Activated naive CD8-positive, alpha-beta T cell treated with anti-CD3 and anti-CD28 coated beads for 36 hours (primary cell): ENCODE measurements at regions not wholly inside any gene's neighbourhood (a gene's known extent, or its start where the extent isn't known, plus 50 kb on each side); places are given as distances from the start of the nearest gene placed in this dataset.
"Not testable (repeated sequence)": the region's sequence is repeated elsewhere in the genome, so short reads cannot be mapped to it uniquely, and the experiment has no call there.

Experiments used
- DNase-seq: peaks from one replicate; pipeline ENCODE4 v3.0.0; 2021
- H3K27ac Mint-ChIP-seq: one replicate; pipeline ENCODE4 v1.8.0; 2022; ENCODE audit warnings: mild to moderate bottlenecking, moderate library complexity, mixed read lengths
- H3K27me3 Mint-ChIP-seq: one replicate; pipeline ENCODE4 v1.8.0; 2022; ENCODE audit warnings: mild to moderate bottlenecking, mixed read lengths
- H3K36me3 Mint-ChIP-seq: one replicate; pipeline ENCODE4 v1.8.0; 2021; ENCODE audit warnings: mild to moderate bottlenecking, mixed read lengths
- H3K4me1 Mint-ChIP-seq: one replicate; pipeline ENCODE4 v1.8.0; 2021; ENCODE audit warnings: mixed read lengths
- H3K4me3 Mint-ChIP-seq: one replicate; pipeline ENCODE4 v1.8.0; 2022; ENCODE audit warnings: mild to moderate bottlenecking, moderate library complexity, mixed read lengths
- H3K9me3 Mint-ChIP-seq: one replicate; pipeline ENCODE4 v1.8.0; 2022; ENCODE audit warnings: mixed read lengths

GRCh38 chr7:54292171-54292925, 249.8 kb upstream of the VSTM2A start:
- Mint-ChIP-seq H3K27me3 (no peaks in the 10 kb centered on the region), H3K27ac (no peak overlapping the region), H3K36me3 (no peaks in the 10 kb centered on the region), H3K4me3 (no peak overlapping the region), H3K9me3 (peaks cover 9% of the 10 kb centered on the region), H3K4me1 (no peaks in the 10 kb centered on the region)
- DNase-seq: no peak

DNA sequence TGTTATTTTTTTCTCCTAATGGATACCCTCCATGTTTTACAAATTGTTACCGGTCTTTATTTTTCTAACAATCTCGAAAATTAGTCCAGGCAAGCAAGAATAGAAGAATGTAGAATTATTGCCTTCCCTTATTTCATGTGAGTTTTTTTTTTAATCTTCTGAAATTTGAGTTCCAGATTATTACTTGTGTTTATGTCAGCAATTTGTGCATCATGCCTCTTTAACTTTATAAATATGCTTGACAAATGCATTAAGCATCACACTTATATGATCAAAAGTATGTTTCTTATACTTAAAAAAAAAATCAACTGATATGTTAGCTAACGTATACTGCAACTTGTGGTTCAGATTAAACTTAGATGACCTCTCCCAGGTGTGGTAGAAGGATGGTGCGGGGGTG, 242.7 kb upstream of the VSTM2A start:
- H3K27ac Mint-ChIP-seq: no peak overlapping the region
- H3K27me3 Mint-ChIP-seq: no peaks in the 10 kb centered on the region
- H3K36me3 Mint-ChIP-seq: no peaks in the 10 kb centered on the region
- no peak for DNase-seq
- H3K4me1 Mint-ChIP-seq: no peaks in the 10 kb centered on the region
- H3K4me3 Mint-ChIP-seq: no peak overlapping the region
- H3K9me3 Mint-ChIP-seq: peaks cover 3% of the 10 kb centered on the region

GRCh38 chr7:54315955-54316354, 226.2 kb upstream of the VSTM2A start:
- not testable (repeated sequence) for H3K27ac Mint-ChIP-seq, H3K4me1 Mint-ChIP-seq, H3K4me3 Mint-ChIP-seq, DNase-seq, H3K27me3 Mint-ChIP-seq, H3K36me3 Mint-ChIP-seq, H3K9me3 Mint-ChIP-seq

DNA sequence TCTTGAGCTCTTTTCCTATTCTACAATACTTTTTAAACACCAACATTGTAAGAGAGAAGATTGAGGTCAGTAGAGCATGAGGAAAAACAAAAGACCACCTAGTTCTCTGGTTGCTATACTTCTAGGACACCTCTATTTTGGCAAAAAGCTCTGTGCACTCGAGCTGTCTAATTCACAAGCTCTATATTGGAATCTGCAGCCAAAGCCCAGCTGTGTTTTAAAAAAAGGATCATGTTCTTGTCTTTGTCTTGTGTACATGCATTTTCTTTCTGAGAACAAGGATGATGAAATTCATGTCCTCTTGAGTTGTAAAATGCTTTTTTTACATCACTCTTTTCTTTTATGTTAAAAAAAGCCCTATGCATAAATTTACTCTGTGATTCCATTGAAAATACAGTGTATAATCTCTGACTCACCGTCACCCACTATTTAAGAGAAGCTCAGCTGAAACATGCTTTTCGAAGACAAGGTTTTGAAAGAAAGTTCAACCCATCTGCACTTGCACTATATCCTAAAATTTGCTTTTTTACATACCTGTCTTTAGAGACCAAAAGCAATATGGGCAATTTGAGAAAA, 215.5 kb upstream of the VSTM2A start:
- Mint-ChIP-seq H3K9me3 (peaks cover 6% of the 10 kb centered on the region), H3K27ac (no peak overlapping the region), H3K27me3 (no peaks in the 10 kb centered on the region), H3K36me3 (no peaks in the 10 kb centered on the region), H3K4me1 (no peaks in the 10 kb centered on the region), H3K4me3 (no peak overlapping the region)
- no peak for DNase-seq

DNA sequence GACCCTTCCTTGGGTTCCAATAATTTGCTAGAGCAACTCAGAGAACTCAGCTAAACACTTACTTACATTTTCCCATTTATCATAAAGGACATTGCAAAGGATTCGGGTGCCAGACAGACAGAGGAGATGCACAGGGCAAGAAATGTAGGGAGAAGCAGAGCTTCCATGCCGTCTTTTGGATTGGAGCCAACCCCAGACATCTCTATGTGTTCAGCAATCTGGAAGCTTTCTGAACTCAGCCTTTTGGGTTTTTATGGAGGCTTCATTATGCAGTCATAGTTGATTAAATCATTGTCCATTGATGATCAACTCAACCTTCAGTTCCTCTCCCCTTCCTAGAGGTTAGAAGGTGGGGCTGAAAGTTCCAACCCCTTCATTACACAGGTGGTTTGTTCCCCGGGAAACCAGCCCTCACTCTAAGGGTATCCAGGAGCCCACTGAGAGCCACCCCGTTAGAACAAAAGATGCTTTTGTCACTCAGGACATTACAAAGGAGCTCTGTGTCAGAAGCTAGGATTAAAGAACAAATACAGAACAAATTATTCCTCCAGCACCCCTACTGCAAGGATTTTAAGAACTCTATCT, 211.9 kb upstream of the VSTM2A start:
- H3K36me3 Mint-ChIP-seq: no peaks in the 10 kb centered on the region
- H3K27ac Mint-ChIP-seq: no peak overlapping the region
- H3K4me3 Mint-ChIP-seq: no peak overlapping the region
- no peaks in the 10 kb centered on the region for H3K4me1 Mint-ChIP-seq
- no peak for DNase-seq
- peaks cover 4% of the 10 kb centered on the region for H3K9me3 Mint-ChIP-seq
- no peaks in the 10 kb centered on the region for H3K27me3 Mint-ChIP-seq

DNA sequence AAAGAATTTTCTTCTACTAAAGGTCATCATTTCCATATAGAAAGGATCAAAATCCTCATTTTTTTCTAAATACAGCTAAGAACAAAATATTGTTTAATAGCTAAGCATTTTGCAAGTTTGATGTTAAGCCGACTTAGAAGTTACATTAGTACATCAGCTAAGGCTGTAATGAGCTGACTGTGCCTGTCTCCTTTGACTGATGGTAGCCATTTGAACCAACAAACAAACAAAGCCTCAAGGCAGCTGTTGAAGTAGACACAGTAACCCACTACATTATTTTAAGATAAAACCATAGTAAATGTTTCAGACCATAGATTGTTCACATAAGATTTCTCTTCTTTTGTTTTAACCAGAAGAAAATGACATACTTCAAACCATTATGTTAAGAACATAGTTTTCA, 210.9 kb upstream of the VSTM2A start:
- Mint-ChIP-seq H3K36me3 (no peaks in the 10 kb centered on the region), H3K9me3 (peaks cover 4% of the 10 kb centered on the region)
- no peak for DNase-seq

GRCh38 chr7:54332301-54332700, 209.9 kb upstream of the VSTM2A start:
- no peaks in the 10 kb centered on the region for H3K36me3 Mint-ChIP-seq
- no peaks in the 10 kb centered on the region for H3K27me3 Mint-ChIP-seq
- H3K9me3 Mint-ChIP-seq: peaks cover 7% of the 10 kb centered on the region
- no peak for DNase-seq
- no peak overlapping the region for H3K27ac Mint-ChIP-seq
- H3K4me1 Mint-ChIP-seq: no peaks in the 10 kb centered on the region
- H3K4me3 Mint-ChIP-seq: no peak overlapping the region

More for the DNA sequence above, 210.9 kb upstream of the VSTM2A start:
- no peak overlapping the region for H3K27ac Mint-ChIP-seq
- no peak overlapping the region for H3K4me3 Mint-ChIP-seq
- no peaks in the 10 kb centered on the region for H3K27me3 Mint-ChIP-seq
- H3K4me1 Mint-ChIP-seq: no peaks in the 10 kb centered on the region

- no peaks in the 10 kb centered on the region for H3K36me3 Mint-ChIP-seq
- no peaks in the 10 kb centered on the region for H3K4me1 Mint-ChIP-seq
- no peak overlapping the region for H3K4me3 Mint-ChIP-seq
- peaks cover 7% of the 10 kb centered on the region for H3K9me3 Mint-ChIP-seq
- no peak overlapping the region for H3K27ac Mint-ChIP-seq
- no peaks in the 10 kb centered on the region for H3K27me3 Mint-ChIP-seq
- DNase-seq: no peak
These were observed 208.2 kb upstream of the VSTM2A start for GRCh38 chr7:54333952-54334351.

GRCh38 chr7:54336800-54337199, 205.4 kb upstream of the VSTM2A start:
- Mint-ChIP-seq H3K4me3 (no peak overlapping the region), H3K27me3 (no peaks in the 10 kb centered on the region), H3K36me3 (no peaks in the 10 kb centered on the region), H3K27ac (no peak overlapping the region), H3K9me3 (peaks cover 7% of the 10 kb centered on the region), H3K4me1 (no peaks in the 10 kb centered on the region)
- DNase-seq: no peak

DNA sequence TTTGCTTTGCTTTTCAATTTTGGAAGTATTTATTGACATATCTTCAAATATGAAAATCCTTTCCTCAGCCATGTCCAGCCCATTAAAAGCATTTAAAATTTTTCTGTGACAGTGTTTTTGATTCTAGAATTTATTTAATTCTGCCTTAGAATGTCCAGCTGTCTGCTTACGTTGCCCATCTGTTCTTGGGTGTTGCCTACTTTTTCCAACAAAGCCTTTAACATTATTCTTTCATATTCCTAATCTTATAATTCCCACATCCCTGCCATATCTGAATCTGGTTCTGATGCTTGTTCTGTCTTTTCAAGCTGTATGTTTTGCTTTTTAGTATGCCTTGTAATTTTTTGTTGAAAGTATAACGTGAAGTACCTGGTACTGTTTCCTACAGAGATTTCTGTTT, 204.7 kb upstream of the VSTM2A start:
- no peaks in the 10 kb centered on the region for H3K4me1 Mint-ChIP-seq
- no peak overlapping the region for H3K4me3 Mint-ChIP-seq
- peaks cover 8% of the 10 kb centered on the region for H3K9me3 Mint-ChIP-seq
- H3K36me3 Mint-ChIP-seq: no peaks in the 10 kb centered on the region
- no peak for DNase-seq
- H3K27ac Mint-ChIP-seq: no peak overlapping the region
- no peaks in the 10 kb centered on the region for H3K27me3 Mint-ChIP-seq

- no peak for DNase-seq
- no peak overlapping the region for H3K27ac Mint-ChIP-seq
- H3K36me3 Mint-ChIP-seq: no peaks in the 10 kb centered on the region
- H3K4me3 Mint-ChIP-seq: no peak overlapping the region
- H3K4me1 Mint-ChIP-seq: no peaks in the 10 kb centered on the region
- no peaks in the 10 kb centered on the region for H3K27me3 Mint-ChIP-seq
- peaks cover 11% of the 10 kb centered on the region for H3K9me3 Mint-ChIP-seq
These were observed 203.9 kb upstream of the VSTM2A start for GRCh38 chr7:54338319-54338718.

DNA sequence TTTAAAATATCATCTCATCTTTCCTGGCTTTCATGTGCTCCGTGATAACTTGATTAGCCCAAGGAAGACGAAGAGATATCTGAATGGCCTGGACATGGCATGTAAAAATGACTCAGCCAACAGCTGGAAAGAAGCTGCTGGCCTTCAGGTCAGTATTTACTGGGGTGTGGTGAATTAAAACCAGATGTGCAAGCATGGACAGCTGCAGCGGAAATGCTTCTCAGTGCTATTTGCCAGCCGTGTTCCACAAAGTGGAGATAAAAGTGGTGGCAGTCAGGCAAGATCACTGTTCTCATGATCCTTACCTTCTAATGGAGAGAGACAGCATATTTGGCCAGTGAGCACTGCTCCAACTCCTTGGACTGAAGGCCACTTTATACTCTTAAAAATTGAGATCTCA, 203.1 kb upstream of the VSTM2A start:
- Mint-ChIP-seq H3K27me3 (no peaks in the 10 kb centered on the region), H3K9me3 (peaks cover 11% of the 10 kb centered on the region), H3K36me3 (no peaks in the 10 kb centered on the region), H3K27ac (no peak overlapping the region), H3K4me3 (no peak overlapping the region), H3K4me1 (no peaks in the 10 kb centered on the region)
- no peak for DNase-seq

DNA sequence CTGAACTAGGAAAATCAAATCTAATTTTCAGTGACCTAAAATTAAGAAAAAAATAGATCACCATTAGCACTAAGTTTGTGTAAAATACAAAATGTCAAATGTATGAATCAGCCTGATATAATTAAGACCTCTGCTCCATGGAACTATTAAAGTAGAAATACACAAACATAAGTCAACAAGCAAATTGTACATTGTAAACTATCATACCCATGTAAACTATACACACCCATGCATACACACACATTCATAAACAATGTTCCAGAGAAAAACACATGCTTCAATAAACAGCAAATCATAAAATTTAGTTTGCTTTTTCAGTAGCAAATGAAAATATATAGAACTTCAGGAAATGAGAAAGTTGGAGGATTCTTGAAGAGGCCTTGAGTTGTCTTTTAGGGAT, 199.7 kb upstream of the VSTM2A start:
- Mint-ChIP-seq H3K27ac (no peak overlapping the region), H3K9me3 (peaks cover 7% of the 10 kb centered on the region), H3K4me1 (no peaks in the 10 kb centered on the region), H3K36me3 (no peaks in the 10 kb centered on the region), H3K27me3 (no peaks in the 10 kb centered on the region), H3K4me3 (no peak overlapping the region)
- no peak for DNase-seq

DNA sequence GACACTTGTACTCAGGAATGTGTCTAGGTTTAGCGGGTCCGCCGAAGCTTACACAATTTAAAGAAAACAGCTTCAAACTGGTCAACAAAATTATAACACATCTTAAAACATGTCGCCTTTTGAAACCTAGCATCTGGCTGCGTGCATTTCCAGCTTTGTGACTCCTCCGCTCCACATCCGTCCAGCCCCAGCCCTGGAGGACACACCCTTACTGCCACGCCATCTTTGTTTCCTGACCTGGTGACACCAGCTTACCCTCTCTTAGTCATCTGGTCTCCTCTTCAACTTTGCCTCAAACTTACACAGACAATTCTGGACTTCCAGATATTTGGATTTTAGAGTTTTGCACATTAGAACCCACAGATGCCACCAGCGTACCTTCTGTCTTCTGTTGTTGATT, 198.7 kb upstream of the VSTM2A start:
- DNase-seq: no peak
- Mint-ChIP-seq H3K4me3 (no peak overlapping the region), H3K4me1 (no peaks in the 10 kb centered on the region), H3K27me3 (no peaks in the 10 kb centered on the region), H3K9me3 (peaks cover 16% of the 10 kb centered on the region), H3K27ac (no peak overlapping the region), H3K36me3 (no peaks in the 10 kb centered on the region)

DNA sequence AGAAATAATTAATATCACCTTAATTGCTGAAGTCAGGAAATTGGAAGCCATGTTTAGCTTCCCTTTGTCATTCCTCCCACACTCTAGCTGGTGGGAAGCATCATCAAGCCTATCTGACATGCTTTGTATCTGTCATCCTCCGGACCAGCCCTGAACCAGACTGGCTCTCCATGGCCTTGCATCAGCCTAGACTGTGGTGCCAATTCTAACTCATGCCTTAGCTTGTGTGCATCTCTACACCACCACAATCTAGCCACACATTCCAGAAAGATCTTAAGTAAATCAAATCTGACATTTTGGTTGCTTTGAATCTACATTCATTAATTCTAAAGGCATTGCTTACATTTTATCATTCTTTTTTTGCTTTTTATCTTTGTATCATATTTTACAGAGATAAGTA, 196.4 kb upstream of the VSTM2A start:
- Mint-ChIP-seq H3K27me3 (no peaks in the 10 kb centered on the region), H3K9me3 (peaks cover 20% of the 10 kb centered on the region), H3K27ac (no peak overlapping the region), H3K4me3 (no peak overlapping the region), H3K4me1 (no peaks in the 10 kb centered on the region), H3K36me3 (no peaks in the 10 kb centered on the region)
- DNase-seq: no peak

- Mint-ChIP-seq H3K36me3 (no peaks in the 10 kb centered on the region), H3K9me3 (peaks cover 16% of the 10 kb centered on the region), H3K4me3 (no peak overlapping the region)
These were observed 192.9 kb upstream of the VSTM2A start for GRCh38 chr7:54349229-54349628.

More at GRCh38 chr7:54349229-54349628, 192.9 kb upstream of the VSTM2A start:
- Mint-ChIP-seq H3K4me1 (no peaks in the 10 kb centered on the region), H3K27me3 (no peaks in the 10 kb centered on the region), H3K27ac (no peak overlapping the region)
- no peak for DNase-seq
